ENCODE measurements at regions not wholly inside any gene's neighbourhood (a gene's known extent, or its start where the extent isn't known, plus 50 kb on each side); places are given as distances from the start of the nearest gene placed in this dataset.

DNA sequence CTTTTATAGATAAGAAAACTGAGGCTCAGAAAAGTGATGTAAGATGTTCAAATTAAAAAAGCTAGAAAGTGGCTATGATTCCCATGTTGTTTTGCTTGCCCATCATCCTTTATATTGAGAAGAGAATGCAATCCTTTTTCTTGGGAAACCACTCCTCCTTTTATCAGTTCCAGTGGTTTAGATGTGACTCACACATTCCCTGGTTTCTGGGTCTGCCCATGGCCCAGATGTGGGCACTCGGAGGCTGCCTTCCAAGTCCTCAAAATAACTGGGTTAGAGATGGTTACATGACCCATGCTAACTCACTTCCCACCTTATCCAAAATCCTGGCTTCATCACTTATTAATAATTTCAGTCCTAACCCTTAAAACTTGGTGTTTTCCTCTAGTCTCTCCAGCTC is 550.0 kb downstream of the MDFIC start:
- DNase-seq (ENCODE audit: low spot score): no peak

DNA sequence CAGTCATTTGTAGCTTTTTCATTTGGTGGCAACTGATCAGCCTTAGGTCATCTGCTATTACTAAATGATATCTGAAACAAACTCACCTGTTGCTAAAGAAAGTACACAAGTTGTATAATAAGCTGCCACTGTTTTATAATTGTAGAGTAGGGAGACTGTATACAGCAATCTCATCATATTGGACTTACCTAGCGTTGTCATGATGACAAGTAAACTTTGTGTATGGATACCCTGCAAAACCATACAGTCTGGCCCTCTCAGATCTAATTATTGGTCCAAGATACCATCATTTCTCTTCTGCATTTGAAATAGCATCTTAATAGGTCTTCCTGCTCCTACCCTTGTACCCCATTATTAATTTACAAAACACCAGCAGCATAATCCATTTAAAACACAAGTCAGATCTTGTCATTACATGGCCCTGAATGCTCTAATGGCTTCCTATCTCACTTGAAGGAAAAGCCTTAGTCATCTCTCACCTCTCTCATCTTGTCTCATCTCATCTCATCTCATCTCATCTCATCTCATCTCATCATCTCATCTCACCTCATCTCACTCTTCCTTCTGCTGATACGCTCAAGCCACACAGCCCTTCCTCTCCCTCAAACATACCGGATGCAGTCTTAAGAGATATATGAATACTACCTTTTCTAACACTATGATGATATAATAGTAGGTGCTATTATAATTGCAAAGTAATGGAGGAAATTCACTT is 540.6 kb downstream of the MDFIC start:
- no peak for DNase-seq (ENCODE audit: low spot score)

DNA sequence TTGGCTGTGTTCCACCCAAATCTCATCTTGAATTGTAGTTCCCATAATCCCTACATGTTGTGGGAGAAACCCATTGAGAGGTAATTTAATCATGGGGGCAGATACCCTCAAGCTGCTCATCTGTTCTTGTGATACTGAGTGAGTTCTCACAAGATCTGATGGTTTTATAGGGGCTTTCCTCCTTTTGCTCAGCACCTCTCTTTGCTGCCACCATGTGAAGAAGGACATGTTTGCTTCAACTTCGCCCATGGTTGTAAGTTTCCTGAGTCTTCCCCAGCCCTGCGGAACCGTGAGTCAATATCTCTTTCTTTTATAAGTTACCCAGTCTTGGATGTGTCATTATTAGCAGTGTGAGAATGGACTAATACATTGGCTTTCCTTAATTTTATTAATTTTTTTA is 527.8 kb downstream of the MDFIC start:
- no peak for DNase-seq (ENCODE audit: low spot score)

DNA sequence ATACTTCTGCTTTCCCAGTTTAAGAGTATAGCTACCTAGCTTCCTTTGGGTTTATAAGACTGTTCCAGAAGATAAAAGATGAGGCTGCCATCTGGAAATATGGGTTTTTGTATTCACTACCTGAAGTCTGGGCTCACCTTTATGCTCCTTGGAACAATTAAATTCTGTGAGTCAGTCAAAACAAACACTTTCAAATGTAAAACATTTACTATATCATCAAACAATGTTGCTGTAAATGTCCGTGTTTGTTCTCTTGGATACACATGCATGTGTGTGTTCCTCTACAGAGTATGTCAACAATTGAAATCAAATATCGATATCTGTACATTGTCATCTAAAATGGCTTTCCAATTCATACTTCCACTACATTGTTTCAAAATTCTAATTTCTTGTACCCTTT is 525.6 kb downstream of the MDFIC start:
- no peak for DNase-seq (ENCODE audit: low spot score)

DNA sequence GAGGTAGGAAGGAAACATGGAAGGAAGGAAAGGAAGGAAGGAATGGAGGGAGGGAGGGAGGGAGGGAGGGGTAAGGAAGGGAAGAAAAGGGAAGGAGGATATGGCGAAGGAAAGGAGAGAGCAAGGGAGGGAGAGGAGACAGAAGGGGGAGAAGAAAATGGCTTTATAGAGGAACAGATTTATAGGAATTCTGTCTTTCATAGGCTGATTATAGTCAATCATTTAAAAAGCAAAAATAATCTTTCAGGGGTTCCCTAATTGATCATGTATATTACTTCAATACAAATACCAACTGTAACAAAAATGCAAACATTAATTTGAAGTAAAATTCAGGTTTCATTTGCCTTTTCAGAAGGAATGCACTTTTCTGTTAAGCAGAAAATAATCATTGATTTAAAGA is 519.1 kb downstream of the MDFIC start:
- DNase-seq (ENCODE audit: low spot score): no peak

DNA sequence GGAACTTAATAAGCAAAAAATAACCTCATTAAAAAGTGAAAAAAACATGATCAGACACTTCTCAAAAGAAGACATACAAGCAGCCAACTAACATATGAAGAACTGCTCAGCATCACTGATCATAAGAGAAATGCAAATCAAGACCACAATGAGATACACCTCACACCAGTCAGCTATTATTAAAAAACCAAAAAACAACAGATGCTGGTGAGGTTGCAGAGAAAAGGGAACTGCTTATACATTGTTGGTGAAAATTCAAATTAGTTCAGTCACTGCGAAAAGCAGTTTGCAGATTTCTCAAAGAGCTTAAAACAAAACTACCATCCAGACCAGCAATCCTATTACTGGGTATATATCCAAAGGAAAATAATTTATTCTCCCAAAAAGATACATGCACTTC is 513.3 kb downstream of the MDFIC start:
- no peak for DNase-seq (ENCODE audit: low spot score)

DNA sequence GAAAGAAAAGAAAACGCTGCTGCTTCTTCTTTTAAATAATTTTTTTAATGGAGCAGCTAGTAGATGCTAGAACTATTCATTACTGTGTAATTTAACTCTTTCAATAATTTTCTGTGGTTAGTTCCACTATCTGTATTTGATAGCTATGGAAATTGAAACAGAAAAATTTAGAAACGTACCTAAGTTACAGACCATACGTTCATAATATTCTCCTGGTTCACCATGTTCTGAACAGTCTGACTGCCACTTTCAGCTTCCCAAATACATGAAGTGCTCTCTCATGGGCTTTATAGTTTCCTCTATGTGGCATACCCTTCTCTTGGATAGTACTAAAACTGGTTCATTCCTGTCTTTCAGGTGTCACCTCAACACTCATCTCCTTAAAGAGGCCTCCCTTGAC is 508.0 kb downstream of the MDFIC start:
- no peak for DNase-seq (ENCODE audit: low spot score)

DNA sequence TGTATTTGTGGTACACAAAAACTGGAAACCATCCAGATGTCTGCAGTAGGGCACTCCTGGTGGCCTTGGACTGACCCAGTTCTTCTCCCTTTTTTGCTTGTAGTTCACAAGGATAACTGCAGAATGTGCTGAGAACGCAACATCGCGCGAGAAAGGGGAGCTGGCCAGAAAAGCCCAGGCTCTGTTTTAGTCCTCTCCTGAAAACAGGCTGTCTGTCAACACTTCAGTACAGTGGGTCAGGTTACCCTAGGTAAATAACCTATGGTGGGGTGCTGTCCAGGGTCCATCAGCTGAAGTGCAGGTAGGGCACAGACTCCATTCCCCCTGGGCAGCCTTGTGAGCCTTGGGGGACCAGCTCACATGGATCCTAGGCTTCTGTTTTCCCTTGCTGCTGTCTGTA is 495.8 kb downstream of the MDFIC start:
- DNase-seq (ENCODE audit: low spot score): peak; percentile 12

DNA sequence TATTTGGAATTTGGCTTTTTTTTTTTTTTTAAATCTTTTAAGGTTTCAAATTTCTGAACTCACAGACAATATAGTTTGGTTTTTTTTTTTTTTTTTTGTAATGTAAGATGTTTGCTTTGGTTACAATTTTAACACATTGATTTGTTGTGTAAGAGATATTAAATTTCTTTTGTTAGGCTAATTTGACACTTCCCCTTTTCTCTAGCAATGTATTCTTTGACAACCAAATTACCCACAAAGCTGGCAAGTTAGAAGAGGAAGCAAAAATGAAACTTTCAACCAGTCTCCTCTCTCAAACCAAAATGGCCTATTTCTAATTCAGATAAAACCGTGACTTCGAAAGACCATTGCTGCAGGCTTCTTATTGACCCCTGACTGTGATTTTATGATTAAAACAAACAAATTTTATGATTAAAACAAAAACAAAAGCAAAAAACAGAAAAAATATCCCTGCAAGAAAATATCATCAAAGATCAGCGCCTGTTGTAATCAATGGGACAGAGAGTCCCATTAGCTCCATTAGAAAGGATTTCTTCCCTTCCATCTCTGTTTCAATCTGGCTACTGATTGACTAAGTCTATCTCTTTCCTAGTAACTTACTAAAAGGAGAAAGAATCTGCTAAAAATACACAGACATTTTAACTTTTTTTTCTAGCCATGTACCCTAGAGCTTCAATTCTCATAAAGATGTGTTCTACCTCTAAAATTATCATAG is 489.2 kb downstream of the MDFIC start:
- DNase-seq (ENCODE audit: low spot score): no peak

DNA sequence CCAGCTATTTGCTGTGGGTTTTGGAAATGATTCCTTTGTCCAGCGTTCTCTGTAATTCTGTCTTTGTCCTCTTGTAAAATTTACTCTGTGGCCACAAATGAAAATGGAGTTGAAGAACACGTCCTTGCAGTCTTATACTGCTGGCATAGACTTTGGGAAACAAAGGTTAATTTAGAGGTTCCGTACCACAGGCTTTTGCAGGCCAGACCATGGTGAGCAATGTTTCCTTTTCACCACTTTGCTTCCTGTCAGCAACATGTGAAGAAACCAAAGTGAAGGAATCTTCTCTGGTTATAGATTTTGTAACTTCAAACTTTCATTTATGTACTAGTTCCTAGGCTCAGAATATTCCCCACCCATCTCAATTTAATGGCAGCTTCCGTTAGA is 488.5 kb downstream of the MDFIC start:
- no peak for DNase-seq (ENCODE audit: low spot score)

DNA sequence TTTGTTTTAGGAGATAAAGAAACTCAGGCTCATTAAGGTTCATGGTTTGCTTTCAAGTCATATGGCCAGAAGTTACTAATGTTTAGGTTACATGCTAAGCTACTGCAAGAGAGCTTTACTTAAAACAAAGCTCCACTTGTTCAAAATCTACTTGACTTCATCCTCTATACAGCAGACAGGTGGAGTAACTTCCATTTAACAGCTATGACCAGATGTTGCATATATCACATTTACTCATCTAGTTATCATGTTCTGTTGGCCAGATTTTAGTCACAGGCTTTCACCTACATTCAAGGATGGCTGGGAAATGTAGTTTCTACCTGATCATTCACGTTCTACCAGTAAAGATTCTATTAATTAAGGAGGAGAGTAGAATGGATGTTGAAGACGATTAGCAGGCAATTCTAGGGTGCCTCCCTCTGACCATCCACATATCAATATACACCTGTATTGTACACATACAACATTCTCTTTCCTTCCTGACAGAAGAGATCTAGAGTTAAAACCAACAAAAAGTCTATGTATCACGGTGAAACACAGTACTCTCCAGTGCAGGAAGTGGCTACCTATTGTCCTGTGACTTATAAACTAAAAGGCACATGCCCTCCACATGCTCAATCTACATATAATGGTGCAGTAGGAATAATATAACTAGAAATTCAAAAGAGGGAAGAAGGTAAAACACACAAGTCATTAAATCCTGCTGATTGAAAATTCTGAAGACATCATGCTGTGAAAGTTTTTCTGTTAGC is 488.0 kb downstream of the MDFIC start:
- no peak for DNase-seq (ENCODE audit: low spot score)

DNA sequence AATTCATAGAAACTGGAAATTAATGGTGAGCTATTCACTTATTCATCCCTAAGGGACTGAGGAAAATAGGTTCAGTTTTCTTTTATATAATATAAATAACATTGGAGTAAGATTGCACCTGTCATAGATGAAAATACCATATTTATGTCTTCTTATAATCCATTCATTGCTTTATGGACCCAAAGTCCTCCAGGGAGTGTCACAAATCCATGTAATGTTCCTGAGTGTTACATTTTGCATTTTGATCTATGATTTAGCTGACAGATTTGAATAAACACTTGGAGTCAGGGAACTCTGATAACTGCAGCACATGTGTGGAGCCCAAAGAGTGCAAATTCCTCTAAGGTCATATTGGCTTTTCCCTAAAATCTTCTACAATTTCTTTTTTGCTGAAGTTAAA is 484.3 kb downstream of the MDFIC start:
- no peak for DNase-seq (ENCODE audit: low spot score)

DNA sequence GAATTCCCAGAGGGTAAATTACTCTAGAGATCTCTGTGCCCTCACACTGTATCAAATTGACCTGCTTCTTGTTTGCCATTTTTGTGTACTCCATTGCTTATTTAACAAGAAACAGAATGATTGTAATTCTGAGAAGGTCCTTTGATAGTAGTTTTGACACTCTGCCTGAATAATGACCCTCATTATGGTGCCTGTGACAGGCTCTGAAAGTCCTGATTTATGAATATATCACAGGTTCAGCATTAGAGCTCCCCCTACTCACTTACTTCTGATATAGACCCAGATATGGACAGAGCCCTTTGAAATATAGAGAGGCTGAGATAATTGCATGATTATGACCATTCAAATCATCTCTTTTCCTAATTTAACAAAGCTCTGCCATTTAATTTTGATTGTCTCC is 465.2 kb downstream of the MDFIC start:
- no peak for DNase-seq (ENCODE audit: low spot score)

DNA sequence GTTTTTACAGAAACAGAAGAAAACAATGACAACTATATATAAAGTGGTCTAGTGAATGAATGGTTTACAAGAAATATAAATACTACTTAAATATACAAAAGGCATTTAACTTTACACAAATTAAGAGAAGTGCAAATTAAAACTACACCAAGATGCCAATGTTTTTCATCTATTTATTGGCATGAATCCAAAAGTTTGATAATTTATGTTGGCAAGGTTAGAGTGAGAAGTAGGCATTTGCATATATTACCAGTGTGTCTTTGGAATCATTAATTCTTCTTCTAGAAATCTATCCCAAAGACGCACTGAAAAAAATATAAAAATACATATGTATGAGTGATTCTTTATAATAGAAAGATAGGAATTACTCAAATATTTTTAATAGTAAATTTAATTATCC is 457.4 kb downstream of the MDFIC start:
- no peak for DNase-seq (ENCODE audit: low spot score)

DNA sequence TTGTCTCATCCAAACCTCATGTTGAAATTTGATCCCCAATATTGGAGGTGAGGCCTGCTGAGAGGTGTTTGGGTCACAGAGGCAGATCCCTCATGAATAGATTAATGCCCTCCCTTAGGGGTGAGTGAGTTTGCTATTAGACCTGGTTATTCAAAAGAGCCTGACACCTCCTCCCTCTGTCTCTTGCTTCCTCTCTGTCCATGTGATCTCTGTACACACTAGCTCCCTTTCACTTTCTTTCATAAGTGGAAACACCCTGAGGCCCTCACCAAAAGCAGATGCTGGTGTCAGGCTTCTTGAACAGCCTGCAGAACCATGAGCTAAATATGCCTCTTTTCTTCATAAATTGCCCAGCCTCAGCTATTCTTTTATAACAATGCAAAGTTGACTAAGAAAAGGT is 447.1 kb downstream of the MDFIC start:
- no peak for DNase-seq (ENCODE audit: low spot score)

DNA sequence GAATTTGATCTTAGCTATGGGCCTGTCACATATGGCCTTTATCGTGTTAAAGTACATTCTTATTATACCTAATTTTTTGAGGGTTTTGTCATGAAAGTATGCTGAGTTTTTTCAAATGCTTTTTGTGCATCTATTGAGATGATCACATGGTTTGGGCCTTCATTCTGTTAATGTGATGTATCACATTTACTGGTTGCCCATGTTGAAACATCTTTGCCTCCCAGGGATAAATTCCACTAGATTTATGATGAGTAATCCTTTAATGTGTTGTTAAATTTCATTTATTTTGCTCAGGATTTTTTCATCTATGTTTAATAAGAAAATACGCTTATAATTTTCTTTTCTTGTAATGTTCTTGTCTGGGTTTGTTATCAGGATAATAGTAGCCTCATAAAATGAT is 442.0 kb downstream of the MDFIC start:
- no peak for DNase-seq (ENCODE audit: low spot score)

DNA sequence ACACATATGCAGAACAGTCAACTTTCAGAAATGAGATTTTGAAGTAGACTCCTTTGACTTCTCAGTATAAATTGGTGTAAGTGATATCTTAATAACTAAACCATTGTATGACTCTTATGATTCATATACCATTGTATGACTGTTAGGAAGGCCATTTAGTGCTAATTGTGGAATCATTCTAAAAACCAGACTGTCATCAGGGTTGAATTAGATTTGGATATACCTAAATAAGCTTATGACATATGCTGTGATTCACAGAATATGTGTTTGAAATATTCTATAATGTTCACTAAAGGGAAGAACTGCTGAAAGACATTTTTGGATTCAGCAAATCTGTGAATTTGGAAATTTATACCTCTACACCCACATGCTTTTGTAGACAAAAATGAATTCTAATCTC is 438.1 kb downstream of the MDFIC start:
- no peak for DNase-seq (ENCODE audit: low spot score)

DNA sequence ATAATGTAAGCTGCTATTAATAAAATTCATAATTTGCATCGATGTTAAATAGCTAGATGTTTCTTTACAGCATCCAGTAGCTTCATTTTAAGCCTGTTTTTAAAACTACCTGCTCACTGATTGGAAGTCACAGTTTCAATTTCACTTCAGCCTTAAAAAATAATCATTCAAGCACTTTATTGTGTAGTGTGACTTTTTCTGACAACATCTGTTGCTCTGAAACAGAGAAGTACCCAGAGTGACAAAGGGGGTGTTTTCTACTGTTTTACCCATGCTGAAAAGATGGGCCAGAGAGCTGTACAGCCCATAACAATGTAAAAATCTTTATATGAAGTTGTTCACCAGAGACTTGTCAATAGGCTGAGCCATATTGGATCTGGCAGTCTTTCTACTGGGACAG is 437.2 kb downstream of the MDFIC start:
- DNase-seq (ENCODE audit: low spot score): no peak

DNA sequence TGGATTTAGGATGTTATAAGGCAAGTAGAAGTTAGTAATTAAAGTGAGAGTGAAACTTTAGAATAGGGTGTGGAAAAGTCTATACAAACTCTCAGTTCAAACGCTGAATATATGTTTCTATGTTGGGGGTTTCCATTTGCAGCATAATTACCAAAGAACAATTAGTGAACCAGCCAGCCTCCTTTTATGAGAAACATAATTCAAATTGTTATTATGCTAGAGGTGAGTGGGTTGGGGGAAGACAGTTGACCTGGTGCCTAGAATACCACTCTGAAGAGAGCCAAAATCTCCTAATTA is 435.8 kb downstream of the MDFIC start:
- DNase-seq (ENCODE audit: low spot score): no peak

DNA sequence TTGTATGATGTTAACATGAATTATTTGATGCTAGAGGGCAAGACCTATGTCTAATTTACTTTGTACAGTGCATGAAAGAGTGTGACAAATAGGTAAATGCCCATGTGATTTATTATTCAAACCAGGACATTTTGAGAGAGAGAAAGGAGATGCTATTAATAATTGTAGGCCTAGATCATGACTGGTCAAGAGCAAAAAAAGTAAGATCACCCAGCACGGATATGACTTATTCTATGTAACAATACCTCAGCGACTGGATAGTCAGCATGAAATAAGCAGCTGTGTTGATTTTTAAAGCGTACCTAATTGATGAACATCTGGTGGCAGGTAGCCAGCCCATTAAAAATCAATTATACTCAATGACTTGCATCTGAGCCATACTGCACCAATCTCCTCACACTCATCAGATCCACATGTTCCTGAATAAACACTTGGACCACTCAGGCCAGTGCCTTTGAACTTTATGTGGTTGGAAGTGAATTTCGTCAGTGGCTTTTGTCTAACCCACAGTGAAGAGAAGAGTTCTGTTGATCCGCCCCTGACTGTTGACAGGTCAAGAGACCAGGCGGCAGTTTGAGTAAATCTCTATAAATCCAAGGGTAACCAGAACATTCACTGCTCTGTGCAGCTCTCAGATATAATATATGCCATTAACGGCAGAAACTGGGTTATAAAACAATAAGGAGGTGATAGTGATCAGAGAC is 435.3 kb downstream of the MDFIC start:
- DNase-seq (ENCODE audit: low spot score): no peak

DNA sequence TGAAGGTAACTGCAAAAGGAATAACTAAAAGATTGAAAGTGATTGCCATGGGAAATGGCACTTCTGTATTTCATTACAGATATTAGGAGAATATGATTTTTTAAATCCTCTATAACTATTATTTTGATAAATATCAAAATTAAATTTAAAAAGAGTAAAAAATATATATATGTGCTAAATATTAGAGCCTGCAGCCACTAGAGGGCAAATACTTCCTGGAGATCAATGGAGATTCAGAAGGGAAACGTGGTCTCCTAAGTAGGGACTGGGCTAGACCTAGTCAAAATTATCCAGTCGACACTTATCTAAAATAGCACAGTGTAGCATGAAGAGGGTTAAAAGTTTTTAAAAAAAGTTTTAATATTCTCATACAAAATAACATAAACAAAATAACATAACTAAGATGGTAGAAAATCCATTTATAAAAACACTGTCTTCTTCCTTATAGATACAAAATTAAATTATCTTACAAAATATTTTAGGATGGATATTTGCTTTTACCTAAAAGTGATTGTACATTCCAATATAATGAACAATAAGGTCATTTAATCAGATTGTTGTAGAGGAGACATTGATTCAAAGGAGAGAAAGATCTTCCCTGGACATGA is 434.3 kb downstream of the MDFIC start:
- DNase-seq (ENCODE audit: low spot score): peak; percentile 5

DNA sequence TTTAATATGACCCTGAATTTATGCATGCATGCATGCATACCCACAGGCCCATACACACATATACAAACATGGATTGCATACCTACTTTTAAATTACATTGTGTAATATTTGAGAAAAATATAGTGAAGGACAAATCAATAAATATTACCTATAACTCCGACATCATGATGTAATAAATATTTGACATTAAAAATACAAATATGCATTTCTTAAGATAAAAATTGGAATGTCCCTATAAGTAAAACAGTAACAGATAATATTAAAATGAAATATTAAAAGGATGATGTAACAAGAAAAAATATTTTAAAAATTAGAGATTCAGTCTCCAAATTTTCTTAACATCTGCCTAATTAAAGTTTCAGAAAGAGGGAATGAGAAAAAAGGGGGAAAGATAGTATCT is 433.0 kb downstream of the MDFIC start:
- DNase-seq (ENCODE audit: low spot score): no peak

DNA sequence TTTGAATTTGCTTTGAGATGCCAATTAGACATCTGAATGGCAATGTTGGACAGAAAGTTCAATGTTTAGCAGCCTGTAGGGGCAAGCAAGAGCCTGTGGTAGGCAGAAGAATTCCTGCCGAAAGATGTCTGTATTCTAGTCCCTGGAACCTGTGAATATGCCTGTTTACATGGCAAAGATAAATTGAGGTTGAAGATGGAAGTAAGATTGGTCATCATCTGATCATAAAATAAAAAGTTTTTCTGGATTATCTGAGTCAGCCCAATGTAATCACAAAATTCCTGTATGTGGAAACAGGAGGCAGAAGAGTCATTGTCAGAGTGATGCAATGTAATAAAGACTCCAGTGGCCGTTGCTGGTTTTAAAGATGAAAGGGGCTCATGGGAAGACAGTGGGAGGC is 430.5 kb downstream of the MDFIC start:
- DNase-seq (ENCODE audit: low spot score): no peak

All from HuH-7 (cell line).